Uterus (tissue), 2 donors: ENCODE measurements at regions not wholly inside any gene's neighbourhood (a gene's known extent, or its start where the extent isn't known, plus 50 kb on each side); places are given as distances from the start of the nearest gene placed in this dataset.

Experiments
- CTCF ChIP-seq, 4 experiments: fragments of 200-600 bp in 2 of 4; fragments of 450-650 bp in 2 of 4; sonication (generic) in 2 of 4; IDR thresholded peaks; one replicate each; pipeline ENCODE4 v1.5.1; 2016 to 2019; ENCODE audit warnings: antibody characterized with exemption in 4 of 4, mild to moderate bottlenecking in 2 of 4, moderate library complexity in 1 of 4
- POLR2A ChIP-seq, 2 donors: fragments of 450-650 bp; IDR thresholded peaks; one replicate each; pipeline ENCODE4 v1.6.1; 2016; ENCODE audit warnings: antibody characterized with exemption in 2 of 2, mild to moderate bottlenecking in 1 of 2, moderate library complexity in 1 of 2

DNA sequence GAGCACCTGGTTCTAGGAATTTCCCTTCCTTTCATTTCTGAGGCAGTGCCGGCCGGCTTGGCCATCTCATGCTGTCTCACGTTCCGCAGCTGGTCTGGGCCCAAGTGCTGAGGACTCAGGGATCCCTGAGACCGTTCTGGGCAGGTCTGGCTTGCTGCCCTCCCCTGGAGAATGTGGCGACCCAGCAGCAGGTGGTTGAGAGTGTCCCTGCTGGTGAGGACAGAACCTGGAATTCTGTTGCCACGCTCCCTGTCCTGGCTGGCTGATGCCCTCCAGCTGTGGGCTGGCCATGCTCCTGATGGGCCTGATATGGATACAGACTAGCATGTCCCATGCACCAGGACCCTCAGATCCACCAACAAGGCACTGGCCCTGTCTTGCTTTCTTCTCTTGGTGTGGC is 114.0 kb upstream of the C1QTNF9B start:
- no peak for TF ChIP-seq CTCF (IDR thresholded peaks at IDR 0.05)
- no peak for TF ChIP-seq POLR2A (IDR thresholded peaks at IDR 0.05)
